ENCODE measurements at regions not wholly inside any gene's neighbourhood (a gene's known extent, or its start where the extent isn't known, plus 50 kb on each side); places are given as distances from the start of the nearest gene placed in this dataset. TPM values are rescaled to one million over a fixed set of nuclear protein-coding genes. Genes with fewer than 3 reads are reported as not detected.
A peak's percentile ranks its signal among the peaks of the same experiment; 100 is the strongest.

- DNase-seq, result no peak
Measured at GRCh38 chr7:140242057-140243031, 65.6 kb upstream of the KDM7A start.

- no peak for DNase-seq
Measured at GRCh38 chr7:140239653-140239935, 62.8 kb upstream of the KDM7A start.

- DNase-seq, result peak; percentile 28
Measured at GRCh38 chr7:140238778-140239652, 62.2 kb upstream of the KDM7A start.

- DNase-seq, result no peak
Measured at GRCh38 chr7:140237390-140237789, 60.6 kb upstream of the KDM7A start.

- no peak for DNase-seq
Measured at GRCh38 chr7:140236626-140237025, 59.8 kb upstream of the KDM7A start.

DNA sequence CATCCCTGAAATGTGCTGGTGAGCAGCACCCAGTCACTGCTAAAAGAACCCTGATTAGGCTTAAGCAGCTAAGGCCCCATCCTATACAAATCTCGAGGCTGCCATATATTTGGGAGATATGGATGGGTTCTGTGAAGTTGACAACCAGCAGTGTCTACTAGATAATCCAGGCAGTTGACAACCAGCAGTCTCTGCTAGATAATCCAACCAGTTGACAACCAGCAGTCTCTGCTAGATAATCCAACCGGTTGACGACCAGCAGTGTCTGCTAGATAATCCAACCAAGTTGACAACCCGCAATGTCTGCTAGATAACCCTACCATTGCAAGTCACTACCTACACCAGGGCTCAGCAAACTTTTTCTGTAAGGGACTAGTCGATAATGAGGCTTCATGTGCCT lies 58.3 kb upstream of the KDM7A start:
- DNase-seq, result no peak

DNA sequence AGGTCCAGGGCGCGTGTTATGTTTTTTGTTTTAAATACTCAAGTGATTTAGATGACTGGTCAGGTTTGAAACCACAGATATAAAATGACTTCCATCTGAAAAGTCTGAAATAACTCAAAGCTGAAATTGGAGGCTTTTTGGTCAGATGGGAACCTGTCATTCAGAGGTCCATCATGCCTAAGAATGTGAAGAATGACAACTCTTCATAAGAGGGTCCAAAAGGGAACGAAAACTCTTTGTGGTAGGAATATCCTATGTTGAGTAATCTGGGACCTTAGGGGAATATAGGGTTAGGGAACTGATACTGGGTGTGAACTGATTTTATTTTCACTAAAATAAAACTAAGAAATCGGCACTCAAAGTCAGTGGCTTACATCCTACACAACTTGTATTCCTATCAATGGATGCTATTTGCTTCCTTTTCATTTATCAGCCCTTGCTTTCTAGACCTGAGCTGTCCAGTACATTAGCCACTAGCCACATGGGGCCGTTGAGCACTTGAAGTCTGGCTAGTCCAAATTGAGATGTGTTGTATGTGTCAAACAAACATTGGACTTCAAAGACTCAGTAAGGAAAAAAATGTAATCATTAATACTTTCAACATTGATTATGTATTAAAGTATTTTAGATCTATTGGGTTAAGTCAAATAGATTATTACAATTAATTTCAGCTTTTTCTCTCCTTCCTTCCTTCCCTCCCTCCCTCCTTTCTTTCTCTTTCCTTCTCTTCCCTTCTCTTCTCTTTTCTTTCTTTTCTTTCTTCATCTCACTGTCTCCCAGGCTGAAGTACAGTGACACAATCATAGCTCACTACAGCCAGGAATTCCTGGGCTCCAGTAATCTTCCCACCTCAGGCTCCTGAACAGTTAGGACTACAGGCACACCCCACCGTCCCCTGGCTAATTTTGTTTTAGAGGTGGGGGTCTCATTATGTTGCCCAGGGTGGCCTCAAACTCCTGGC lies 56.5 kb upstream of the KDM7A start:
- DNase-seq, result no peak

DNA sequence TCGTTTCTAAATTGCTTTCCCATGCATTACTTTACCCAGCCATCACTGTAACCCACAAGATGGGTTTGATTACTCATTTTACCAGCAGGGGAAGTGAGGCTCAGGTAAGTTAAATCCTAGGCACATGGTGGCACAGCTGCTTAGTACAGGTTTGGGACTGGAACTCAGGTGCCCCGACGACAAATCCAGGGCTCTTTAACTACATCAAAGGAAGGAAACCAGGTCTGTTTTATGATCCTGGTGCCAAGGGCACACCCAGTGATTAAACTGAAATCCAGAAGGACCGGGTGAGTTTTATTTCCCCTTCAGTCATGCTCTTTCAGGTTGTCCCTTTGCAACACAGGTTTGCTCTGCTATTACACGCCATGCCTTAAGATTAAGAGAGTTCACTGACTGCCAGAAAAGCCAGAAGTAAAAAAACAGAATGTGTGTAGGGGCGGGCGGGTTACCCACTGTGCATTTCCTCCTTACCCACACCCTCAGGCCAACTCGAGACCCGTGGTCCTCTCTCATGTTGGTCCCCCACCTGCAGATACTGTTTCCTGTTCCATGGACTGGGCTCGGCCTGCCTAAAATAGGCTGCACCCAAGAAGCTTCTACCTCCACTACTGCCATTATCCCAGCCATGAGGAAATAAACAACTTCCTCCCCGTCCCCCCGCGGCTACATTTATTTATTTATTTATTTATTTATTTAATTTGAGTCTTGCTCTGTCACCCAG lies 55.1 kb upstream of the KDM7A start:
- peak; percentile 39 for DNase-seq

GRCh38 chr7:140230861-140231770 lies 54.3 kb upstream of the KDM7A start:
- peak; percentile 70 for DNase-seq

DNA sequence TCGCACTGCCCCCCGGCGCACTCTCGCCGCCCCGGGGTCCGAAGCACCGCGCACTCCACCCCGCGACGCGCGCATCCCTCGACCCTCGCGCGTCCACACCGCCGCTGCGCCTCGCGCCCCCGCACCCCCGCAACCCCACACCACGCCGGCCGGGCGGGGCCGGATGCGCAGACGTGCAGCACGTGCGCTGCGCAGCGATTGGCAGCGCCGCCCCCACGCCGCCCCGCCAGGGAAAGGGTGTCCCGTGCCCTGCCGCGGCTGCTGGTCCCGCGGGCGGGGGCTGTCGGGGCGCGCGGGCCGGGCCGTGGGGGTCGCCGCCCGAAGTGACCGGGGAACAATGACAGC lies 53.7 kb upstream of the KDM7A start:
- peak; percentile 19 for DNase-seq

- peak; percentile 37 for DNase-seq
Measured at GRCh38 chr7:140229591-140230515, 53.1 kb upstream of the KDM7A start.

DNA sequence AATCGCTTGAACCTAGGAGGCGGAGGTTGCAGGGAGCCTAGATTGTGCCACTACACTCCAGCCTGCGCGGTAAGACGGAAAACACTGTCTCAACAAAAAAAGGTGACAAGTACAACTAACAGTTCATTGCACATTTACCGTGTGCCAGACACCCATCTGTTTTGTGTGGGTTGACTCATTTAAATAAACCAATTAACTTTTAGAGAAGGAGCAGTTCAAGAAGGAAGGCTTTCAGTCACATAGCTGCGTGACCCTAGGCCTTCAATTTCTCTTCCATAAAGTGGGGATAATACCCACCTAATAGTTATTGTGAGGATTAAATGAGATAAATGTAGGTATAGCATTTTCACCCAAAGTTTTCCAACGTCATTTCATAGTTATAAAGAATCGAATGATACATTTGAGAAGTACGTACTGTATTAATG lies 52.3 kb upstream of the KDM7A start:
- DNase-seq, result no peak

Small RNA genes in the stretch of these regions (small RNA-seq; reads per million reads assigned to genes)
- not detected for gene RNU1-58P (ENCODE audit: low replicate concordance)

Measured in tongue (tissue), 2 donors.